ENCODE measurements at regions not wholly inside any gene's neighbourhood (a gene's known extent, or its start where the extent isn't known, plus 50 kb on each side); places are given as distances from the start of the nearest gene placed in this dataset.

GRCh38 chr1:195200772-195201171, 1407.5 kb downstream of the KCNT2 start:
- TF ChIP-seq, protein P1, sequence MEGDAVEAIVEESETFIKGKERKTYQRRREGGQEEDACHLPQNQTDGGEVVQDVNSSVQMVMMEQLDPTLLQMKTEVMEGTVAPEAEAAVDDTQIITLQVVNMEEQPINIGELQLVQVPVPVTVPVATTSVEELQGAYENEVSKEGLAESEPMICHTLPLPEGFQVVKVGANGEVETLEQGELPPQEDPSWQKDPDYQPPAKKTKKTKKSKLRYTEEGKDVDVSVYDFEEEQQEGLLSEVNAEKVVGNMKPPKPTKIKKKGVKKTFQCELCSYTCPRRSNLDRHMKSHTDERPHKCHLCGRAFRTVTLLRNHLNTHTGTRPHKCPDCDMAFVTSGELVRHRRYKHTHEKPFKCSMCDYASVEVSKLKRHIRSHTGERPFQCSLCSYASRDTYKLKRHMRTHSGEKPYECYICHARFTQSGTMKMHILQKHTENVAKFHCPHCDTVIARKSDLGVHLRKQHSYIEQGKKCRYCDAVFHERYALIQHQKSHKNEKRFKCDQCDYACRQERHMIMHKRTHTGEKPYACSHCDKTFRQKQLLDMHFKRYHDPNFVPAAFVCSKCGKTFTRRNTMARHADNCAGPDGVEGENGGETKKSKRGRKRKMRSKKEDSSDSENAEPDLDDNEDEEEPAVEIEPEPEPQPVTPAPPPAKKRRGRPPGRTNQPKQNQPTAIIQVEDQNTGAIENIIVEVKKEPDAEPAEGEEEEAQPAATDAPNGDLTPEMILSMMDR (IDR thresholded peaks at IDR 0.05) = no peak
- no peak for TF ChIP-seq POLR2AphosphoS5 (IDR thresholded peaks at IDR 0.05)
